CD4-positive, alpha-beta T cell treated with Interleukin-21 for 1 hour (primary cell): ENCODE measurements at regions not wholly inside any gene's neighbourhood (a gene's known extent, or its start where the extent isn't known, plus 50 kb on each side); places are given as distances from the start of the nearest gene placed in this dataset.

Experiments used
- DNase-seq: peaks from one replicate; pipeline ENCODE4 v3.0.0-alpha.2; 2020

GRCh38 chr4:59936566-59936965, 1263.6 kb upstream of the ADGRL3 start:
- no peak for DNase-seq

GRCh38 chr4:59938166-59938565, 1262.0 kb upstream of the ADGRL3 start:
- DNase-seq: no peak

GRCh38 chr4:59945277-59945676, 1254.8 kb upstream of the ADGRL3 start:
- DNase-seq: no peak

GRCh38 chr4:59945716-59946115, 1254.4 kb upstream of the ADGRL3 start:
- DNase-seq: no peak

- no peak for DNase-seq
These were observed 1243.8 kb upstream of the ADGRL3 start for GRCh38 chr4:59956366-59956765.

GRCh38 chr4:59960143-59960542, 1240.0 kb upstream of the ADGRL3 start:
- no peak for DNase-seq

GRCh38 chr4:59966758-59967157, 1233.4 kb upstream of the ADGRL3 start:
- DNase-seq: no peak

- no peak for DNase-seq
These were observed 1231.3 kb upstream of the ADGRL3 start for GRCh38 chr4:59968796-59969195.

GRCh38 chr4:59969909-59970308, 1230.2 kb upstream of the ADGRL3 start:
- DNase-seq: no peak

GRCh38 chr4:59971952-59972351, 1228.2 kb upstream of the ADGRL3 start:
- DNase-seq: no peak

- DNase-seq: no peak
These were observed 1226.6 kb upstream of the ADGRL3 start for GRCh38 chr4:59973492-59973891.

GRCh38 chr4:59979061-59979460, 1221.1 kb upstream of the ADGRL3 start:
- DNase-seq: no peak

- DNase-seq: no peak
These were observed 1216.3 kb upstream of the ADGRL3 start for GRCh38 chr4:59983852-59984251.

- no peak for DNase-seq
These were observed 1212.8 kb upstream of the ADGRL3 start for GRCh38 chr4:59987289-59987688.

- no peak for DNase-seq
These were observed 1206.0 kb upstream of the ADGRL3 start for GRCh38 chr4:59994118-59994517.

- no peak for DNase-seq
These were observed 1197.4 kb upstream of the ADGRL3 start for GRCh38 chr4:60002603-60003337.

- DNase-seq: no peak
These were observed 1186.5 kb upstream of the ADGRL3 start for GRCh38 chr4:60013464-60014184.

- DNase-seq: no peak
These were observed 1183.2 kb upstream of the ADGRL3 start for GRCh38 chr4:60016971-60017370.

- DNase-seq: no peak
These were observed 1180.9 kb upstream of the ADGRL3 start for GRCh38 chr4:60019180-60019579.

GRCh38 chr4:60019946-60020345, 1180.2 kb upstream of the ADGRL3 start:
- DNase-seq: no peak

- DNase-seq: no peak
These were observed 1179.7 kb upstream of the ADGRL3 start for GRCh38 chr4:60020389-60020788.

- DNase-seq: no peak
These were observed 1166.3 kb upstream of the ADGRL3 start for GRCh38 chr4:60033826-60034225.

- DNase-seq: no peak
These were observed 1165.8 kb upstream of the ADGRL3 start for GRCh38 chr4:60034361-60034760.

- no peak for DNase-seq
These were observed 1160.2 kb upstream of the ADGRL3 start for GRCh38 chr4:60039908-60040307.

GRCh38 chr4:60042231-60042652, 1157.9 kb upstream of the ADGRL3 start:
- DNase-seq: no peak
